Suppressor macrophage (primary cell): ENCODE measurements at regions not wholly inside any gene's neighbourhood (a gene's known extent, or its start where the extent isn't known, plus 50 kb on each side); places are given as distances from the start of the nearest gene placed in this dataset.

Experiments used
- DNase-seq, 4 experiments: peaks; one replicate each; pipeline ENCODE4 v3.0.0-alpha.2; 2020 to 2022

DNA sequence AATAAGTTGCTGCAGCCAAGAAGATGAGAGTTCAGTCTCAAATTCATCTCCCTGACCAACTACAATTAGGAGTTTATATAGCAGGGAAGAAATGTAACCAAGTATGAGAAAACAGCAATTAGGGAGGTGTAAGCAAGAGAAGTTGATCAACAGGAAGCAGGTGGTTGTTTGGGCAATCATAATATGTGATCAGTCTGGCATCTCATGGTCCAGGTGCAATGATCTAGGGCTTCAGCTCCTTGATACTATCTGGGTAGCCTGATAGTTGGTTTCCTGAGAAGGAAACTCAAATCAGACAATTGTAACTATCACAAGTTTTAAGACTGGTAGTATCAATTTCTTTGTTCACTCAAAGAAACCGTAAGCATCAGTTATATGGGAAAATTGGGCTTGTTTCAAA is 1574.3 kb upstream of the PABPC4L start:
- no peak for DNase-seq

DNA sequence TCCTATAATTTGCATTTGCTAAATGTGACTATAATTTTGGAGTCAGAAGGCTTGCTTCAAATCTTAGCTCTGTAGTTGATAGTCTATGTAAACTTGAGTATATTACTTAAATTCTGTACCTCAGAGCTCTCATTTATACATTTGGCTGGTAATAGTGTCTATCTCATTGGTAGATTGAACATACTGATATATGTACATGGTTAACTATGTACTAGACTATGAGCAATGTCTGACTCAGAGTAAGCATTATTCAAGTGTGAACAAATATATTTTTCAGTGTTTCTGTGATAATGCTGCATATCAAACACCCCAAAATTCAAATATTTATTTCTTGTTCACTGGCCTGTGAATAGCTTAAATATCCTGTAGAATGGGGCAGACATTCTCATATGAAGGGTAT is 1568.9 kb upstream of the PABPC4L start:
- DNase-seq, result no peak

DNA sequence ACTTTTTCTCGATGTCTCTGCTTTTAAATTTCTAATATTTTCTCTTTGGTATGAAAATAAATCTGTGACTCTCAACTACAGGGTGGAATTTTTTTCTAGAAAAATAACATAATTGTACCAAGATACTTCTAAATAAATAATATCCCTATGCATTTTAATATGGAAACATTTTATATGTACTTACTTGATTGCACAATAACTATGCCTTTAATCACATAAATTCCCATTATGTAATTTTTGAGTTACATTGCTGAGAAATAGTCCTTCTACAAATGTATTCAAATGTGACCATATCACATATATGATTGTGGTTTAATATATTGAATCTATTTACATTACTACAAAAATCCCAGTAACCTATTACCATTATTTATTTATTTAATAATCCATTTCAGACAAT is 1543.3 kb upstream of the PABPC4L start:
- DNase-seq, result no peak

DNA sequence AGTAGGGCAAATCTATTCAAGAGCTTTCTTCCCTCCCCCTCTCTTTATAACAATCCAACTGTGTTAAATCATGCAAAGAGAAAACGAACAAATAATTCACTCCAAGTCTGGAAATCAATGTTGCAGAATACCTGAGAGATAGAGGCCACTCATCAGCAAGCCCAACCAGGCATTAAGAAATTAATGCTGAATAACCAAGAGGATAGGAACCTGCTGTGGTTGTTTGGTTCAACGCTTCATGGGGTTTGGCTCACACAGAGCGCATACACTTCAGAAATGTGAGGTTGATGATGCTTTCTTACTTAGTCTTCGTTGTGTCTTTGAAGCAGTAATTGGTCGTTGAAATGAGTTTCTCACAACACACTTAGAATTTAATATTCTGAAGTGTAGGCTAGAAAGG is 1540.0 kb upstream of the PABPC4L start:
- DNase-seq, result no peak

DNA sequence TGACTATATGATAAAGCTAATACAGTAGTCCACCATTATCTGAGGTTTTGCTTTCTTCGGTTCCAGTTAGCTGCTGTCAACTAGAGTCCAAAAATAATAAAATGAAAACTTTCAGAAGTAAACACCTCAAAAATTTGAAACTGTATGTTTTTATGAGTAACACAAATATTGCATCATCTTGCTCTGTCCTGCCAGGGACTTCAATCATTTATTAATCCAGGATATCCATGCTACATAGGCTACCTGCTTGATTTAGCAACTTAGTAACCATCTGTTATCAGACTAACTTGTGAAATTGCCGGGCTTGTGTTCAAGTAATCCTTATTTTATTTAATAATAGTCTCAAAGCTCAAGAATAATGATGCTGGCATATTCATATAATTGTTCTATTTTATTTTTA is 1537.8 kb upstream of the PABPC4L start:
- no peak for DNase-seq

DNA sequence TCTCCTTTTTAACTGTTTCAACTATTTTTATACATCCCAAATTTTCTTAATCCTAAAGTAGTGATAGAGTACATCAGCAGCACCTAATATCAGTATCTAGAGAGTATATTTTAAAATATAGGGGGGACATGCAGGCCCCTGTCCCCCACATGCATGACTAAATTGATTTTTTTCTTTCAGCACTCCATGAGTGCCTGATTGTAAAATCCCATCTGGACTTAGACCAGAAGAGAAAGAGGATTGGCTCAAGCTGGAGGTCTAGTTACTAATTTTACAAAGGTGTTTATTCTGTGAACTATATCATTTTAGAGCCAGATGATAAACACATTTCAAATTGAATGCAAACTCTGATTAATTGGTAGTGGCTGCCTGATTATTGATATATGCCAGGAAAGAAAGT is 1533.9 kb upstream of the PABPC4L start:
- no peak for DNase-seq

DNA sequence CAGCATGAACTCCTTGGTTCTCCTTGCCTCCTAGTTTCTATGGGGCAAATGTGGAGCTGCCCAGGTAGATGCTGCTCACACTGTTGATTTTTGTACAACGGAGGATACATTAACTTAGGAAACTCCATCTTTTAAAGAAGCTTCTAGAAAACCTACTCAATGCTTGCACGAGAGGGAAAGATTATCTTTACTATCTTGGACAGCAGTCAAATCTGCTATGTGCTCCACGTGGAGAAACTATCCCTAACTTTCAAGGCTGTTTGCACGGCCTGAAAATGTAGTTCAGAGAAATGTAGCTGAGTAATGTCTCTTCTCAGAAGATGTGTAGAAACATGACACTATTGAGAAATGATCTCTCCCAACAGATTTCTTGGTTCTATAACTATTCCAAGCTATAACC is 1530.9 kb upstream of the PABPC4L start:
- DNase-seq, result no peak

DNA sequence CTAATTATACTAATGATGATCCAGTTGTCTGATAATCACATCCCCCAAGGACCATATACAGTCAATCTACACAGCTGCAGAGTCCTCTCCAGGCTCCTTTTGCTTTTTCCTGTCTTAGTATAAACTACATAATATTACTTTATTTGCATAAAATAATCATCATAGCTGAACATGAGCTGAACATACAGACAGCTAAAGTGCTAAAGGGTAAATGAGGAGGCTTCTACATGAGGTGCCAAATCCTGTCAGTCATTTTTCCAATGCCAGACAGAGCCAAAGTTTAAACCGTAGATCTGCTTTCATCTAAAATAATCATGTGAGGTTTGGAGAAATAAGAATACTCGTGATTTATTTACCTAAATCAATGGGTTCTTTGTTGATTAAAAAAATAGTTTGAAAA is 1530.1 kb upstream of the PABPC4L start:
- no peak for DNase-seq

DNA sequence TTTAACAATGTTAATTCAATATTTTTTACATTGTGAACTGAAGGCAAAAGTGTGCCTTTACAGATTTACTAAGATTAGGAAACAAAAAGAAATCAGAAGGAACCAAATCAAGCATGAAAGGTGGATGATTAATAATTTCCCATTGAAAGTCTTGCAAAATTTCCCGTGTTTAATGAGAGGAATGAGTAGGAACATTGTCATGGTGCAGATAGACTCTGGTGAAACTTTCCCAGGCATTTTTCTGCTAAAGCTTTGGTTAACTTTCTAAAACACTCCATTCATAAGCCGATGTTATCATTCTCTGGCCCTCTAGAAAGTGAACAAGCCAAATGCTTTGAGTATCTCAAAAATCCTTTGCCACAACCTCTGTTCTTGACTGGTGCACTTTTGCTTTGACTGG is 1522.8 kb upstream of the PABPC4L start:
- no peak for DNase-seq

- no peak for DNase-seq
These were observed 1516.4 kb upstream of the PABPC4L start for GRCh38 chr4:135718019-135718418.

DNA sequence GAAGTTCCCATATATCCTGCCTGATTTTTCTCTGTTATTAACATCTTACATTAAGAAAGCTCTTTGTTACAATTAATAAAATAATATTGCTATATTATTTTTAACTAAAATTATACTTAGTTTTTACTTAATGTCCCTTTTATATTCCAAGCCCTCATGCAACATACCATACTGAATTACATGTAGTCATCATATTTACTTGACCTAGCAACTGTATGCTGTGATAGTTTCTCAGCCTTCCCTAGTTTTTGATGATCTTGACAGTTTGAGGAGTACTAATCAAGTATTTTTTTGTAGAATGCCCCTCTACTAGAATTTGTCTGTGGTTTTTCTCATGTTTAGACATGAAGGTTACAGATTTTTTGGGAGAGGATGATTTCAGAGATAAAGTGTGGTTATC is 1503.8 kb upstream of the PABPC4L start:
- DNase-seq, result no peak

GRCh38 chr4:135694066-135694465 is 1492.5 kb upstream of the PABPC4L start:
- no peak for DNase-seq

GRCh38 chr4:135684001-135684400 is 1482.4 kb upstream of the PABPC4L start:
- no peak for DNase-seq

- DNase-seq, result no peak
These were observed 1470.6 kb upstream of the PABPC4L start for GRCh38 chr4:135672202-135672601.

GRCh38 chr4:135670548-135670947 is 1469.0 kb upstream of the PABPC4L start:
- DNase-seq, result no peak
